ENCODE measurements at regions not wholly inside any gene's neighbourhood (a gene's known extent, or its start where the extent isn't known, plus 50 kb on each side); places are given as distances from the start of the nearest gene placed in this dataset.

GRCh38 chr4:55251342-55251741 lies 94.7 kb upstream of the SRD5A3 start:
- Histone ChIP-seq H3K27me3 (ENCODE audit: insufficient read depth, low read length, poor library complexity) (no peaks in the 10 kb centered on the region), H3K4me1 (ENCODE audit: insufficient read depth, low read length) (no peaks in the 10 kb centered on the region), H3K27ac (ENCODE audit: low read length) (no peak overlapping the region), H3K9me3 (ENCODE audit: insufficient read depth, low read length, severe bottlenecking) (no peaks in the 10 kb centered on the region), H3K36me3 (ENCODE audit: insufficient read depth, low read length) (no peaks in the 10 kb centered on the region), H3K9ac (ENCODE audit: low read depth, low read length) (no peak overlapping the region), H4K20me1 (ENCODE audit: insufficient read depth, low read length) (no peaks in the 10 kb centered on the region), H2AFZ (ENCODE audit: low read depth, low read length) (no peak overlapping the region), H3K79me2 (ENCODE audit: insufficient read depth, low read length) (no peaks in the 10 kb centered on the region), H3K4me2 (ENCODE audit: insufficient read depth, low read length) (no peak overlapping the region), H3K4me3 (ENCODE audit: low read depth in 1 of 2, low read length in 2 of 2) (no peak overlapping the region)
- TF ChIP-seq CTCF (IDR thresholded peaks at IDR 0.05; ENCODE audit: borderline replicate concordance, extremely low read depth, low read length, poor library complexity, severe bottlenecking), result no peak
- no peak for TF ChIP-seq EZH2 (IDR thresholded peaks at IDR 0.05; ENCODE audit: borderline replicate concordance, low read depth, low read length, severe bottlenecking)
- DNase-seq (no peak), ATAC-seq (ENCODE audit: insufficient read depth, low read depth) (no peak)

GRCh38 chr4:55251896-55252295 lies 94.1 kb upstream of the SRD5A3 start:
- Histone ChIP-seq H3K79me2 (ENCODE audit: insufficient read depth, low read length) (no peaks in the 10 kb centered on the region), H3K9ac (ENCODE audit: low read depth, low read length) (no peak overlapping the region), H3K27me3 (ENCODE audit: insufficient read depth, low read length, poor library complexity) (no peaks in the 10 kb centered on the region), H3K4me3 (ENCODE audit: low read depth in 1 of 2, low read length in 2 of 2) (no peak overlapping the region), H3K9me3 (ENCODE audit: insufficient read depth, low read length, severe bottlenecking) (no peaks in the 10 kb centered on the region), H3K36me3 (ENCODE audit: insufficient read depth, low read length) (no peaks in the 10 kb centered on the region), H3K27ac (ENCODE audit: low read length) (no peak overlapping the region), H3K4me2 (ENCODE audit: insufficient read depth, low read length) (no peak overlapping the region), H3K4me1 (ENCODE audit: insufficient read depth, low read length) (no peaks in the 10 kb centered on the region), H2AFZ (ENCODE audit: low read depth, low read length) (no peak overlapping the region), H4K20me1 (ENCODE audit: insufficient read depth, low read length) (no peaks in the 10 kb centered on the region)
- TF ChIP-seq EZH2 (IDR thresholded peaks at IDR 0.05; ENCODE audit: borderline replicate concordance, low read depth, low read length, severe bottlenecking) (no peak), CTCF (IDR thresholded peaks at IDR 0.05; ENCODE audit: borderline replicate concordance, extremely low read depth, low read length, poor library complexity, severe bottlenecking) (no peak)
- DNase-seq (no peak), ATAC-seq (ENCODE audit: insufficient read depth, low read depth) (no peak)

- Histone ChIP-seq H3K4me1 (ENCODE audit: insufficient read depth, low read length) (no peaks in the 10 kb centered on the region), H3K27ac (ENCODE audit: low read length) (no peak overlapping the region), H4K20me1 (ENCODE audit: insufficient read depth, low read length) (no peaks in the 10 kb centered on the region), H3K4me2 (ENCODE audit: insufficient read depth, low read length) (no peak overlapping the region), H3K4me3 (ENCODE audit: low read depth in 1 of 2, low read length in 2 of 2) (no peak overlapping the region), H3K36me3 (ENCODE audit: insufficient read depth, low read length) (no peaks in the 10 kb centered on the region), H3K79me2 (ENCODE audit: insufficient read depth, low read length) (no peaks in the 10 kb centered on the region), H3K9me3 (ENCODE audit: insufficient read depth, low read length, severe bottlenecking) (no peaks in the 10 kb centered on the region), H2AFZ (ENCODE audit: low read depth, low read length) (no peak overlapping the region), H3K9ac (ENCODE audit: low read depth, low read length) (no peak overlapping the region), H3K27me3 (ENCODE audit: insufficient read depth, low read length, poor library complexity) (no peaks in the 10 kb centered on the region)
- no peak for ATAC-seq (ENCODE audit: insufficient read depth, low read depth)
- TF ChIP-seq EZH2 (IDR thresholded peaks at IDR 0.05; ENCODE audit: borderline replicate concordance, low read depth, low read length, severe bottlenecking) (no peak), CTCF (IDR thresholded peaks at IDR 0.05; ENCODE audit: borderline replicate concordance, extremely low read depth, low read length, poor library complexity, severe bottlenecking) (no peak)
- no peak for DNase-seq
Measured at GRCh38 chr4:55253948-55254593, 92.0 kb upstream of the SRD5A3 start.
